Lower lobe of right lung (tissue), 2 donors: ENCODE measurements at regions not wholly inside any gene's neighbourhood (a gene's known extent, or its start where the extent isn't known, plus 50 kb on each side); places are given as distances from the start of the nearest gene placed in this dataset.
"Not testable (repeated sequence)": the region's sequence is repeated elsewhere in the genome, so short reads cannot be mapped to it uniquely, and the experiment has no call there.

Experiments used
- ATAC-seq, 2 donors: fragments of 200-7000 bp; cut with Tn5 transposase; one replicate each; pipeline ENCODE4 v1.9.1; 2020 to 2022; ENCODE audit warnings: mild to moderate bottlenecking in 2 of 2, moderate library complexity in 2 of 2
- DNase-seq: peaks from one replicate; pipeline ENCODE4 v3.0.0-alpha.2; 2020
- H3K27ac ChIP-seq: fragments of 200-600 bp; one replicate; pipeline ENCODE4 v1.8.0; 2022
- H3K27me3 ChIP-seq: fragments of 200-600 bp; one replicate; pipeline ENCODE4 v1.8.0; 2022; ENCODE audit warnings: low read depth
- H3K36me3 ChIP-seq: fragments of 200-600 bp; one replicate; pipeline ENCODE4 v1.8.0; 2022; ENCODE audit warnings: mild to moderate bottlenecking
- H3K4me1 ChIP-seq: fragments of 200-600 bp; one replicate; pipeline ENCODE4 v1.8.0; 2022
- H3K4me3 ChIP-seq: fragments of 200-600 bp; one replicate; pipeline ENCODE4 v1.8.0; 2022; ENCODE audit warnings: mild to moderate bottlenecking
- H3K9me3 ChIP-seq: fragments of 200-600 bp; one replicate; pipeline ENCODE4 v1.8.0; 2022
- intact Hi-C: fragments of 100-400 bp; cut with DNase I; formaldehyde crosslinking; loops from one replicate; pipeline ENCODE4 v1.11.0; 2022
- TF ChIP-seq, protein P1 (sequence below): fragments of 200-600 bp; IDR thresholded peaks from one replicate; pipeline ENCODE4 v1.8.0; 2022; ENCODE audit warnings: antibody characterized with exemption, mild to moderate bottlenecking
- donor health status: DM: no; HTN: yes; CAD: no; lungs with severe emphysema.

DNA sequence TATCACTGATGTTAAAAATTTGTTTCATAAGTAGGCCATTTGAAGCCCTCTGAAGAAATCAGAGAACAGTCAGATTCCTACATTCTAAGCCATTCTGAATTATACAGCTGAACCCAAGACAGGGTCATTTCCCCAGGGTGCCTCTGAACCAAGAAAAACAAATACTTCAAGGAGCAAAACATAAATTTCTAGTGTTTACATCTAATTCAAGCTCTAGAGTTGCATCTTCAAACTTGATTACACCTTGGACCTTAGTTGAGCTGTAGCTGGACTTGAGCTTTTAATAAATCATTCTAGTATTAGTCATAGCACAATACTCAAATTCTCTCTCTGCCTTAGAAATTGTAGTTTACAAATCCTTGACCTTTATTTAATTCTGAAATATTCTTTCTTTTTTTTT lies 87.6 kb upstream of the IL15 start:
- Histone ChIP-seq H3K9me3 (no peaks in the 10 kb centered on the region), H3K27me3 (no peaks in the 10 kb centered on the region)
- intact Hi-C loops, result no loop called here

DNA sequence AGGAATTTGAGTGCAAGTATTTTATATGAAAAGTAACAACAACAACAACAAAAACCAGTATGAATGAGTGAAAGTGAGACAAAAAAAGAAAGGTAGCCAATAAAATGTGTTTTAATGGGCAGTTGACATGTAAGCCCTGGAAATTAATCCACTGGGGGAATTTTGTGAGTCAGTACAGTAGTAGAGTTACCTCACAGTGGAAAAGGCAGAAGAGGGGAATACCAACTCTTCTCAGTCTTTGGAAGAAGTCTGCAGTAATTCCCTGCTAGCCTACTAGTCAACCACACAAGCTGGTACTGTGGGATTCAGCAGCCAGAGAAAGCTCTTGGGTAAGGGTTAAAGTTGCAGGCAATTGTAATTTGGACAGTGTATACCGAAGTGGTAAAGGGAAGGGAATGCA lies 76.3 kb upstream of the IL15 start:
- DNase-seq (no peak), ATAC-seq (no peak)
- no peak overlapping the region for H3K4me3 ChIP-seq
- H3K36me3 ChIP-seq, result no peaks in the 10 kb centered on the region
- intact Hi-C loops, result no loop called here
- no peak overlapping the region for H3K27ac ChIP-seq
- TF ChIP-seq, protein P1, sequence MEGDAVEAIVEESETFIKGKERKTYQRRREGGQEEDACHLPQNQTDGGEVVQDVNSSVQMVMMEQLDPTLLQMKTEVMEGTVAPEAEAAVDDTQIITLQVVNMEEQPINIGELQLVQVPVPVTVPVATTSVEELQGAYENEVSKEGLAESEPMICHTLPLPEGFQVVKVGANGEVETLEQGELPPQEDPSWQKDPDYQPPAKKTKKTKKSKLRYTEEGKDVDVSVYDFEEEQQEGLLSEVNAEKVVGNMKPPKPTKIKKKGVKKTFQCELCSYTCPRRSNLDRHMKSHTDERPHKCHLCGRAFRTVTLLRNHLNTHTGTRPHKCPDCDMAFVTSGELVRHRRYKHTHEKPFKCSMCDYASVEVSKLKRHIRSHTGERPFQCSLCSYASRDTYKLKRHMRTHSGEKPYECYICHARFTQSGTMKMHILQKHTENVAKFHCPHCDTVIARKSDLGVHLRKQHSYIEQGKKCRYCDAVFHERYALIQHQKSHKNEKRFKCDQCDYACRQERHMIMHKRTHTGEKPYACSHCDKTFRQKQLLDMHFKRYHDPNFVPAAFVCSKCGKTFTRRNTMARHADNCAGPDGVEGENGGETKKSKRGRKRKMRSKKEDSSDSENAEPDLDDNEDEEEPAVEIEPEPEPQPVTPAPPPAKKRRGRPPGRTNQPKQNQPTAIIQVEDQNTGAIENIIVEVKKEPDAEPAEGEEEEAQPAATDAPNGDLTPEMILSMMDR, result no peak
- H3K4me1 ChIP-seq, result no peaks in the 10 kb centered on the region
- H3K9me3 ChIP-seq, result no peaks in the 10 kb centered on the region
- no peaks in the 10 kb centered on the region for H3K27me3 ChIP-seq

More for the DNA sequence above, 87.6 kb upstream of the IL15 start:
- Histone ChIP-seq H3K27ac (no peak overlapping the region), H3K4me1 (no peaks in the 10 kb centered on the region), H3K4me3 (no peak overlapping the region), H3K36me3 (no peaks in the 10 kb centered on the region)
- TF ChIP-seq, protein P1, result no peak
- DNase-seq, result no peak
- ATAC-seq, result no peak

DNA sequence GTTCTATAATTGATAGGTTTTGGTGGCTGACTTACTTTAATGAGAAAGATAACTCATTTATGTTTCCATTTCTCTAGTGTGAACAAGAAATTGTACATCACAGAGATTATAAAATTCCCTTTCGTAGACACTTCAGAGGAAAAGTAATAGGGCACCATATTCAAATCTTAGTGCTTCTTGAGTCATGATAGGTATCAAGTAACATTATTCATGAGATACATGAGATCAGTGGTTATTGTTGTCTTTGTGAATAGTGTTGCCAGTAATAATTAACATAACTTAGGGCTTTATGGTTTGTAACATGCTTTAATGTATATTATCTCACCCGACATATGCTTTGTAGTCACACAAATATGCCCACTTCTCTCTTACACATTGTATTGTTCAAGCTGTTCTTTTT lies 73.7 kb upstream of the IL15 start:
- Histone ChIP-seq H3K9me3 (no peaks in the 10 kb centered on the region), H3K27ac (no peak overlapping the region), H3K4me3 (no peak overlapping the region), H3K4me1 (no peaks in the 10 kb centered on the region), H3K27me3 (no peaks in the 10 kb centered on the region), H3K36me3 (no peaks in the 10 kb centered on the region)
- DNase-seq (no peak), ATAC-seq (no peak)
- TF ChIP-seq, protein P1, result no peak
- intact Hi-C loops, result no loop called here

DNA sequence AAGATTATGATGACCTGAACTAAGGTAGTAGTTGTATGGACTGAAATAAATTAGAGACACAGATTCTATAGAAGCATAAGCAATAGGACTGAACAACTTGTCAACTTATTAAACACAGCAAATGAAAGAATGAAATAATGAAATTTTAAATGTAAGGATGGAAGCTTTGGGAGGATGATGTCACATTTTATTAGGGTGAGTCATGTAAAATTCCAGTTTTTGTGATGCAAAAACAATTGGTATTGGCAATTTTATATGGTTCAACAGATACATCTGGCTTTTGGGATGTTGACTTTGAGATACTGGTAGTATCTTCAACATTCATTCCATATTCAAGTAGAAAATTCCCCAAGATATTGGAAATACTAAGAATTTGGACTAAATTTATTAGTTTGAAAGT lies 72.7 kb upstream of the IL15 start:
- intact Hi-C loops, result no loop called here
- no peak overlapping the region for H3K27ac ChIP-seq
- DNase-seq, result no peak
- H3K9me3 ChIP-seq, result no peaks in the 10 kb centered on the region
- no peak overlapping the region for H3K4me3 ChIP-seq
- TF ChIP-seq, protein P1, result no peak
- H3K36me3 ChIP-seq, result no peaks in the 10 kb centered on the region
- H3K27me3 ChIP-seq, result no peaks in the 10 kb centered on the region
- ATAC-seq, result no peak
- H3K4me1 ChIP-seq, result no peaks in the 10 kb centered on the region

DNA sequence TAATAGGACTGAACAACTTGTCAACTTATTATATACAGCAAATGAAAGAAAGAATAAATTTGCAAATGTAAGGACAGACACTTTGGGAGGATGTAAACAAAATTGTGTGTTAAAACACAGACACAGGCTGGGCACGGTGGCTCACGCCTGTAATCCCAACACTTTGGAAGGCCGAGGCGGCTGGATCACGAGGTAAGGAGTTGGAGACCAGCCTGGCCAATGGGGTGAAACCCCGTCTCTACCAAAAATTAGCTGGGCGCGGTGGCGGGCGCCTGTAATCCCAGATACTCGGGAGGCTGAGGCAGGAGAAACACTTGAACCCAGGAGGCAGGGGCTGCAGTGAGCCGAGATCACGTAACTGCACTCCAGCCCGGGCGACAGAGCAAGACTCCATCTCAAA lies 71.4 kb upstream of the IL15 start:
- H3K27ac ChIP-seq, intact Hi-C loops, ATAC-seq, H3K9me3 ChIP-seq, DNase-seq, H3K4me1 ChIP-seq, H3K27me3 ChIP-seq, H3K36me3 ChIP-seq, H3K4me3 ChIP-seq: not testable (repeated sequence)

DNA sequence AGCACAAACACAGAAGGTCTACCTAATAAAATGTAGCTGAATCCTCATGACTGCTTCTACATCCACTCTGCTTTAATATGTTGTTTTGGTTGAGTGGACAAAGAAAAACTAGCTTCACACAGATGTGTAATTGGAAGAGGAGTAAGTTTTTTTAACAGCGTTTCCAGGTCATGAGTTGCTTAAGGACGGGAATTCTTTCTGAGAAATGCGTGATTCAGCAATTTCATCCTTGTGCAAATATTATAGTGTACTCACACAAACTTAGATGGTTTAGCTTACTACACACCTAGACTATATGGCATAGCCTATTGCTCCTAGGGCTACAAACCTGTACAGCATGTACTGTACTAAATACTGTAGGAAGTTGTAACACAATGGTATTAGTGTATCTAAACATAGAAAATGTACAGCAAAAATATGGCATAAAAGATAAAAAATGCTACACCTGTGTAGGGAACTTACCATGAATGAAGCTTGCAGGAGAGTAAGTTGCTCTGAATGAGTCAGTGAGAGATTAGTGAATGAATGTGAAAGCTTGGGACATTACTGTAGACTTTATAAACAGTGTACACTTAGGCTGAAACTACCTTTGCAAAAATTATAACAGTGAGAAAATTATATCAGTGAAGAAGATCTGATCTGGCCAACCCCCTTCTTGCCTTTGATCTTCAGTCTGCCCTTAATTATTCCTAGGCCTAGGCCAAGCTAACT lies 70.8 kb upstream of the IL15 start:
- Histone ChIP-seq H3K27me3 (no peaks in the 10 kb centered on the region), H3K27ac (no peak overlapping the region), H3K9me3 (no peaks in the 10 kb centered on the region), H3K36me3 (no peaks in the 10 kb centered on the region), H3K4me1 (no peaks in the 10 kb centered on the region), H3K4me3 (no peak overlapping the region)
- ATAC-seq, result no peak
- TF ChIP-seq, protein P1, result no peak
- DNase-seq, result no peak
- intact Hi-C loops, result no loop called here
